Kasumi-1 (cell line): ENCODE measurements at regions not wholly inside any gene's neighbourhood (a gene's known extent, or its start where the extent isn't known, plus 50 kb on each side); places are given as distances from the start of the nearest gene placed in this dataset.
"Not testable (repeated sequence)": the region's sequence is repeated elsewhere in the genome, so short reads cannot be mapped to it uniquely, and the experiment has no call there.

ENCODE experiments used
- DNase-seq, 2 experiments: peaks; one replicate each; lab custom pipeline; 2025; lab: John Stamatoyannopoulos, UW

DNA sequence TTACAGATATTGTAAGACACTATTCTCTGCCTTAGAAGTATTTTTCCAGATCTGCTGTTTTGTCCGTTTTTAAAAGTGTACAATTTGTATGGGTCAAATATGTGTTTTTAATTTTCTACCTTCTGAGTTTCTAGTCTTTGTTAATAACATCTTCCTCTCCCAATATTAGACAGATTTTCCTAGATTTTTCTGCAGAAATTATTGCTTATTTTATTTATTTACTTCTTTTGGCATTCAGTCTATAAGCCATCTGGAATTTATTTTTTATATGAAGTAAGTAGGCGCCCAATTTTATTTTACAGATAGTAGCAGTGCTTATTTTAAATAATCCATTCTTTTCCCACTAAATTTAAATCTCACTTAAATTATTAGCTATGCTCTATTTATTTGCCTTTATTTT lies 103.1 kb upstream of the PLEKHG1 start:
- no peak for DNase-seq

DNA sequence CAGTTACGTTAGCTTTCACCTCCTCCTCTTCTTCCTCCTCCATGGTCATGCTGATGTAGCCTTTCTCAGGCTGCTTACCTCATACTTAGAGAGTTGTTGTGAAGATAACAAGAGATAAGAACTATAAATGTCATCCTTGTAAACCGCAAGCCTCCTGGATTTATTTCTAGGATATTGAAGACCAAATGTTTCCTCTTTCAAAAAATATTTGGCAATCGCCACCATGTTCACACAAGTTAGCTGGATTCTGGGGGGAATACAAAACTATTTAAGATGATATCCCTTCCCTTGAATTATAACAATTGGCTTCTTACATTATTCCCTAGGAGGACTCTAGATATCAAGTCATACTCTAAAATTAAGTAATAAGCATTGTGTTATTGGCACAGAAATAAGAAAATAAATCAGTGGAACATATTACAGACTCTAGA lies 99.8 kb upstream of the PLEKHG1 start:
- DNase-seq: no peak

DNA sequence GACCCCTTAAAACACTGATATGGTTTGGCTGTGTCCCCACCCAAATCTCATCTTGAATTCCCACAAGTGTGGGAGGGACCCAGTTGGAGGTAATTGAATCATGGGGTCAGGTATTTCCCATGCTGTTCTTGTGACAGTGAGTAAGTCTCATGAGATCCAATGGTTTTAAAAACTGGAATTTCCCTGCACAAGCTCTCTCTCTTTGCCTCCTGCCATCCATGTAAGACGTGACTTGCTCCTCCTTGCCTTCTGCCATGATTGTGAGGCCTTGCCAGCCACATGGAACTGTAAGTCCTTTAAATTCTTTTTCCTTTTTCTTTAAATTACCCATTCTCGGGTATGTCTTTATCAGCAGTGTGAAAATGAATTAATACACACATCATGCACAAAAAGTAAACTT lies 99.1 kb upstream of the PLEKHG1 start:
- not testable (repeated sequence) for DNase-seq

DNA sequence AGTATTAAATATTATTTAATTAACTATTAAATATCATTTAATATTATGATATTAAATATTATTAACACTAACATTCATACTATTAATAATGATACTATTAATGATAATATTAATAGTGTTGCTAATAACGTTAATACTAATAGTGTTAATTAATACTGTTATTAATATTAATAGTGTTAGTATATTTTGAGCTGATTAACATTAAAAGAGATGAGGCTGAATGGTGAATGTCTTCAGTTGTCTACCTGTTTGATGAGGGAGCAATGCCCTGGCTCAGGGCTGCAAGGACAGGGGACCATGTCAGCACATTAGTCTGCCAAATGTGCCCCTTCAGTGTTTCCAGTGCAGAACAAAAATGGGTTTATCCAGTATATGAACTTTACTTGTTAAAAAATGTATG lies 96.6 kb upstream of the PLEKHG1 start:
- DNase-seq: no peak

DNA sequence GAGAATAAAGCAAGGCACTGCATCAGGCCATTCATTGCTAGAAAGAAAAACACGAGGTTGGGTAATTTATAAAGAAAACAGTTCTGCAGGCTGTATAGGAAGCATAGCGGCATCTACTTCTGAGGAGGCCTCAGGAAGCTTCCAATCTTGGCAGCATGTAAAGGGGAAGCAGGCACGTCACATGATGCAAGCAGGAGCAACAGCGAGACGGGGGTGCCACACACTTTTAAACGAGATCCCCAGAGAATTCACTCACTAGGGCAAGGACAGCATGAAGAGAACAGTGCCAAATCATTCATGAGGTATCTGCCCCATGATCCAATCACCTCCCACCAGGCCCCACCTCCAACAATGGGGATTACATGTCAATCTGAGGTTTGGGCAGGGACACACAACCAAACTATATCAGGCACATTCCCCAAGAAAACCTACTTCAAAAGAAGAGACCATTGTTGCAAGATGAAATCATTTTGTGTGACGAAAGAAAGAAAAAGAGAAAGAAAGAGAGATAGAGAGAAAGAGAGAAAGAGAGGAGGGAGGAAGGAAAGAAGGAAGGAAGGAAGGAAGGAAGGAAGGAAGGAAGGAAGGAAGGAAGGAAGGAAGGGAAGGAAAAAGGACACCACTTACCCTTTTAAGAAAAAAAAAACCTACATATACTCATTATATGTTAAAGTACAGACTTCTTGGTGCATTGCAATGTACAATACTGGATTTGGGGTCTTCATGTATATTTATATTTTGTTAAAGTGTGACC lies 95.9 kb upstream of the PLEKHG1 start:
- no peak for DNase-seq

DNA sequence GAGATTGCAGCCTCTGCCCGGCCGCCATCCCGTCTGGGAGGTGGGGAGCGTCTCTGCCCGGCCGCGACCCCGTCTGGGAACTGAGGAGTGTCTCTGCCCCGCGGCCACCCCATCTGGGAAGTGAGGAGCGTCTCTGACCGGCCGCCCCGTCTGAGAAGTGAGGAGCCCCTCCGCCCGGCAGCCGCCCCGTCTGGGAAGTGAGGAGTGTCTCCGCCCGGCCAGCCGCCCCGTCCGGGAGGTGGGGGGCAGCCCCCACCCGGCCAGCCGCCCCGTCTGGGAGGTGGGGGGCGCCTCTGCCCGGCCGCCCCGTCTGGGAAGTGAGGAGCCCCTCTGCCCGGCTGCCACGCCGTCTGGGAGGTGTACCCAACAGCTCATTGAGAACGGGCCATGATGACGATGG lies 92.3 kb upstream of the PLEKHG1 start:
- not testable (repeated sequence) for DNase-seq

DNA sequence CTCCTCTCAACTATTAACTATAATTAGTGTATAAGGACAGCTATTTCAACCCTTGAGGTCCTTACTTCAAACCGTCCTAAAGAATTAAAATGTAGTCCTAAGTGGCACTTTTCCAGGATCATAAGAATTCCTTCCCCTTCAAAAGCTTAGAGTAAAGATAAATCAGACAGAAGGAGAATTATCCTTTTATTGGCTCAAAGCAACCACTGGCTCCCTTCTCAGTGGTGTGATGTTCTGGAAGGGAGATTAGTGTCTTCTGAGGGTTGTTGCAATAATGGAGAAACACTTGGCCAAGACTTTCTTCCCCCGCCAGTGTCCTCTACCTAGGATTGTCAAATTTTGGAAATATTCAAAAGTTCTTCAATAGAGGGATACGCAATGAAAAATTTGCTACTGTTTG lies 89.1 kb upstream of the PLEKHG1 start:
- no peak for DNase-seq

DNA sequence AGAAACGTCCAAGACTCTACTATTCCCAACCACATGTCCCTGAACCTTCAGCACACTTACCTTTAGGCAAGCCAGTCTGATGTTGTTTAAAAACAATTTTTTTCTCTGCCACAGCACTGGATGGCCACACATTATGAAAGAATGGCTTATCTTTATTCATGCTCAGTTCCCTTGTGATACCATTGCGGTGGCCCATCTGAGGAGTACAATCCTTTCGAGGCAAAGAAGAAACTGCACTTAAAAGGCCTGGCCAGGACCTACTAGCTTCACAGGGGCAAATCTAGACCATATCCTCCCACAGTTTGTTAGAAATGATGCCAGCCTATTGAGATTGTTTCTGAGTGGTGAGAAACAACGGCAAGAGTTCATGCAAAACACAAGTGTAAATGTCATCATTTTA lies 88.4 kb upstream of the PLEKHG1 start:
- DNase-seq: no peak

DNA sequence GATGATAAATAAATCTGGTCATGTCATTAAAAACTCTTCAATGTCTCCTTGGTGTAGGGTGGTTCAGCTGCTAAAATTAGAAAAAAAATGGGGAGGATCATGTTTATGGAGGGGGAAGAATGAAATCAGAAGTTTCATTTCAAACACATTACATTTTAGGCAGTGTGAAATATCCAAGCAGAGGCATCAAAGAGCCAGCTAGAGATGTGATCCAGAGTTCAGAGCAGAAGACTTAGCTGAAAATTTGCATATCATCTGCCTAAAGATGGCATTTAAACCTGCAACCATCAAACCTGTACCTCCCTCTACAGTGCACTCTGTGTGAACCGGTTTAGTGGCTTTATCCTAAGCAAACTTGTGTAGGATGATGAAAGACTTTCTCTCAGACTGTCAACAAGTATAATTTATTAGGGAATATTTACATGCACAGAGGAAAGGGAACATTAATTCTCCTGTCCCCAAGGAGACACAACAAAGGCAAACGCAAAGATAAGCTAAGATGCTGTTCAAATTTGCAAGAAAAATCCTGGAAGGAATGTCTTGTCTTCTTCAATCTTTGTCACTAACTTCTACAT lies 84.8 kb upstream of the PLEKHG1 start:
- no peak for DNase-seq

DNA sequence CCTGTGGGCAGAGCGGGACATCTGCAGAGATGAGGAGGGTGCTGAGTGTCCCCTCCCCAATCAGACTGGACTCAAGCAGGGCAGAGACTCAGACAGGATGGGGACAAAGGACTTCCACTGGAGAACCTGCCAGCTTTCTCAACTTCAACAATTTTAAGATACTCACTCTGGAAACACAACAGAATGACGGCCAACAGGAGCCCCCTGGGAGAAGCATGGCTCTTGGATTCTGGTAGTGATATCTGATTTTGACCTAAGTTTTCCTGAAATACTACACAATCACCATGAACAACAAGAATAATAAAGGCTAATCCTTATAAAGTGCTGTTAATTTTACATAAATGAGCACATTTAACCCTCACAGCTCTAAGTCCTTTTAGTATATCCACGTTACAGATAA lies 83.5 kb upstream of the PLEKHG1 start:
- no peak for DNase-seq

DNA sequence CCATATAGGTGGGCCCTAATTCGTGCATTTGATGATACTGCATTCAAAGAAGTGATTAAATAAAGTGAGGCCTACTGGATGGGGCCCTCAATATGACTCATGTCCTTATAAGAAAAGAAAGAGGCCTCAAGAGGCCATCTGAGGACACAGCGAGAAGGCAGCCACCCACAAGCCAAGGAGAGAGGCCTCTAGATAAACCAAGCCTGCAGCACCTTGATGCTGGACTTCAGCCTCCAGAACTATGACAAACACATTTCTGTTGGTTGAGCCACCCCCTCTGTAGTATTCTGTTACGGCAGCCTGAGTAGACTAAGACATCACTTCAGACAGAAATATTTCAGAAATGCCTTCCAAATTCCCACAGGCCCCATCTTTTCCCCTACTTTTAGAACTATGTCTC lies 82.5 kb upstream of the PLEKHG1 start:
- DNase-seq: no peak

DNA sequence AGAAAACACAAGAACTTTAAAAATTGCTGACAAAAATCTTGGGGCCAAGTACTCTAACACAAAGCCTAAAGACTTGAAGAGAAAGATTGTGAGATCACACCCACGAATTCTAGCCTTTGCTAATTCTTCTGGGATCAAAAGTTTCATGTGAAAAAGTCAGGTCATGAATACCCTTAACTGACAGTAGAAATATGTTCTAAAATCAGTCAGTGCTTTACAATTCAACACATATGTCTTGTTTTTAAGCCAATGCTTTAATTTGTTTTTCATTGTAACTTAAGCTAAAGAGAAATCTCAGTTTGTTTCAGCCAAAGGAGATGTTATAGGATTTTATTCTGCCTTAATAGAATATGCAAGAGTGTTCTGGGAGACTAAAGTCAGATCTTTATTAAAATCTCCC lies 78.2 kb upstream of the PLEKHG1 start:
- DNase-seq: no peak

DNA sequence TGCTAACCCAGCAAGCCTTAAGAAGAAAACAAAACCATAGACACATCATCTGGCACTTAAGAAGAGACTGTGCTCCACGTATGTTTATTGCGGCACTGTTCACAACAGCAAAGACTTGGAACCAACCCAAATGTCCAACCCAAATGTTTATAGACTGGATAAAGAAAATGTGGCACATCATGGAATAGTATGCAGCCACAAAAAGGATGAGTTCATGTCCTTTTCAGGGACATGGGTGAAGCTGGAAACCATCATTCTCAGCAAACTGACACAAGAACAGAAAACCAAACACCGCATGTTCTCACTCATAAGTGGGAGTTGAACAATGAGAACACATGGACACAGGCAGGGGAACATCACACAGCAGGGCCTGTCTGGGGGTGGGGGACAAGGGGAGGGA lies 76.5 kb upstream of the PLEKHG1 start:
- not testable (repeated sequence) for DNase-seq

DNA sequence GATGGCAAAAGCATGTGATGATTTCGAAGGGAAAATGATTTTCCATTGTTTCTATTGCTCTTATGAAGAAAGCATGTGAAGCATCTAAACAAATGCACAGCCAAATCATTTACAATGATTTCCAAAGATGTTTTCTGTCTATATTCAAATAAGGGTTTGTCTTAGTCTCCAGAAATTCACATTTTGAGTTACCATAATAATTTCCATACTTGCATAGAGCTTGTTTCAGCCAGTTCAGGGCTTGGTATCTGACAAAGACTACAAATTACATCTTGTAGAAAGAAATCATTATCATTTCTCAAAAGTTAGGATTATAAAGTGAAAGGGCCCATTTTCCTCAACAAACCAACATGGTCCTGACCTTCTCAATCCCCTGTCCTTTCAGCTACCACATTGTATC lies 74.4 kb upstream of the PLEKHG1 start:
- DNase-seq: no peak

DNA sequence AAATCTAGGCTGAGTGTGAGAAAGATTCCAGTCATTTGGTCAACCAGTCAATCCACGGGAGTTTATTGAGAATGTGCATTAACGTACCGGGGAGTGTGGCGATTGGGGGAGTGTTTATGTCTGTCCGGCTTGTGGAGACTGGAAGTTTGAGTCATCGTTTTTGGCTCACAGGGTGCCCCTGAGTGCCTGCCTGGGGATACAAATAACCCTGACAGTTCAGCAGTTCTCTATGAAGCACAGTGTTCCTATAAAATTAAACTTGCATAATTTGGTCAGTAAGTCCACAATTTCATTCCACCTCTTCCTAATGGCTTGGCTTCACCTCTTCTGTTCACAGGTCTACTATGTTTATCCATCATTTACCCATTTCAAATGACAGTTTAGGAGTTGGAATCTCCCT lies 72.6 kb upstream of the PLEKHG1 start:
- DNase-seq: no peak

DNA sequence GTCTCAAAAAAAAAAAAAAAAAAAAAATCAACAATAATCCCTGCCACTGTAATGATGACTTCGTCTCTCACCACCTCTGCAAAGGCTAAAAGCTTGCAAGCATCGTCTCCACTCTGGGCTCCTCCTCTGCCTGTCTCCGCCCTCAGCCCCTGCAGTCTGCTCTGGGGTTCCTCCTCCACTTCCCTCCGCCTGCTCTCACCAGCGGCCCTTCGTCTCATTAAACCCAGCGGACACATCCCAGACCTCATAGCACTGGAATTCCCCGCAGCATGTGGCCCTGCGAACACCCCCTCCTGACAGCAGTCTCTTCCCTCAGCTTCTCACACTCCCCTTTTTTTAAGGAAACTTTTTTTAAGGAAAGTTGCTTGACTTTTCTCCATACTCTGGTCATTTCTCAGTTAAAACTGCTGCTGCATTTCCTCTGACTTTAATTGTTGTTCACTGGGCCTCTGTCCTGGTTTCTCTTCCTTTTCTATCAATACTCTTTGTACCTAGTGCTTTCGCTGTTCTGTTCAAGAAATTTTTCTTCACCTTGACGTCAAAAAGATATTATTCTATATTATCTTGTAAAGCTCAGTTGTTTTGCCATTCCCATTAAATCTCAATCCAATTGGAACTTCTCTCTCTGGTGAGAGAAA lies 70.9 kb upstream of the PLEKHG1 start:
- peak; percentile 9 to 32 for DNase-seq

DNA sequence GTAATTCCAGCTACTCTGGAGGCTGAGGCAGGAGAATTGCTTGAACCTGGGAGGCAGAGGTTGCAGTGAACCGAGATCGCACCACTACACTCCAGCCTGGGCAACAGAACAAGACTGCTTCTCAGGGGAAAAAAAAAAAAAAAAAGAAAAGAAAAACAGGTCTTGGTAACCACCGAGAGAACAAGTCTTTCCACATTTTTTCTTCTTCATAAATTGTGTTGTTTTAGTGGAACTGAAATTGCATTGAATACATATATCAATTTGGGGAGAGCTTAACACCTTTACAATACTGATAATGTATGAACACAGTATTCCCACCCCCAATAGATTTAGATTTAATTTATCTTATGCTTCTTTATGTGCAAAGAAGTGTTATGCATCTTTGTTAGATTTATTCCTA lies 70.0 kb upstream of the PLEKHG1 start:
- no peak for DNase-seq

DNA sequence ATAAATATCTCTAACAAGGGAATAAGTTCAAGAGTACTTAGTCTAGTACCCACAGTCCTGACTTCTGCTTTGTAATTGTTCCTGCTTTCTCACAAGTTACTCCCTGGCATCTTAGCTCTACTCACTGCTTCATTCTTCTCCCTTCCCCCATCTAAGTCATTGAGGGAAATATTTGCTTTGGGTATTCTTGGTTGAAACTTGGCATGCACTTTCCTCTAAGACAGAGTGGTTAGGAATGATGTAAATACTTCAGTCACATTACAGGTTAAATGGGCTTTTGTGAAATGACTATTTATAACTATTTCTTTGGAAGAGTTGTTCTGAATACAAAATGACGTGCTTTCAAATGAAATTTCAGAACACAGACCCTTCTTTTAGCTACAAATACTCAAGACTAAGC lies 67.7 kb upstream of the PLEKHG1 start:
- DNase-seq: no peak

DNA sequence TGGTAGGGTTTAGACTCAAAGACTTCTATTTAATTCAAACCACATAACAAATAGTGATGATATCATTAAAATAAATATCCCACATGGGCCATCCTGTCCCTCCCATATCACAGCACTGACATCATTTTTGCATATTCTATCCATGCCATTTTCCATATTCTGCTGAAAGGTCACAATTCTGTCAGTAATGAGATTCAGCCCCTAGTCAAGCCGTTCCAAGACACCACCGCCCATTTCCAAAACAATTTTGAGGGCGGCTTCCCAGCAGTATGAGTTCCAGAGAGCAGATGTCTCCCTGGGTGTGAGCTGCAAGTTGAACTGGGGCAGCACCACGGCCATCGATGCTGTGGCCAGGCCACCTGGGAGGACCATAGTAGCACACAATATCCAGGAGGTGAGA lies 65.1 kb upstream of the PLEKHG1 start:
- no peak for DNase-seq

DNA sequence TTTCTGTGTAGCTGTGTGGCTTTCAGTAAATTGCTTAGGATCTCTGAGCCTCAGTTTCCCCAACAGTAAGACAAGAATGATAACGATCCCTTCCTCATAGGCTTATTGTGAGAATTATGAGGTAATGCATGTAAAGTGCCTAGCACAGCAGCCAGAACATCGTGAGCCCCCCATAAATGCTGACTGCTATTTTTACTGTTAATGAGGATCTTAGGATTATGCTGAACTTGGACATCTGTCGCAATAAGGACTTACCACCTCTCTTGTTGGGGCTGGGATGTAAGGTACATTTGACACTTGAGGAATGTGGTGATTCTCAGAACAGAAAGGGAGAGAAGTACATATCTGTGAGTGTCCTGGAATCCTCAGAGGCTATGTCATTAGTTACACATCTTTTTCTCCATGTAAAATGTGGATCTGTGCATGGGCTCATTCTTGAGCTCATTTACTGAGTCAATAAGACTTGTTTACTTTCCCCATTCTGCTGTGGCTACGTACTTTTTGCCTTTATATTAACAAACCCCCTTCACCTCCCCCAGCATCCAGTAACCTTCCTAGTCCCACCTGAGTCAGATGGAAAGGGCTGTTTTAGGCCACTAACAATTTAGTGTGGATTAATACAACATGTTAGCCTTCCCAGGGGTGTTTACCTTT lies 64.4 kb upstream of the PLEKHG1 start:
- DNase-seq: no peak

DNA sequence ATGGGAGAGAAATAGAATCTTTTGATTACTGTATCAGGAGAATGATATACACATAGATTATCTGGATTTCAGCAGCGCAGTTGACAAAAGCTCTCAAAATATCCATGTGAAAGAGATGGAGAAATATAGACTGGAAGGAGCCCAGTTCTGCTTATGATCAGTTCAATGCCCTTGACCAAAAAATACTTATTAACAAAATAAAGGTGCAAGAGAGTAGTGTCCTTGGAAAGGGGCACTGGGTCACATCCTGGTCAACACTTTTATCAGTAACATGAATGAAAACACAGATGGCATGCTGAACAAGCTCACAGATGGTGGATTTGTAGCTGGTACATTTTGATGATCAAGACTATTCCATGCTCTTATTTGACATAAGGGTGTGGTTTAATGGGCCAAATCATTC lies 63.9 kb upstream of the PLEKHG1 start:
- no peak for DNase-seq

DNA sequence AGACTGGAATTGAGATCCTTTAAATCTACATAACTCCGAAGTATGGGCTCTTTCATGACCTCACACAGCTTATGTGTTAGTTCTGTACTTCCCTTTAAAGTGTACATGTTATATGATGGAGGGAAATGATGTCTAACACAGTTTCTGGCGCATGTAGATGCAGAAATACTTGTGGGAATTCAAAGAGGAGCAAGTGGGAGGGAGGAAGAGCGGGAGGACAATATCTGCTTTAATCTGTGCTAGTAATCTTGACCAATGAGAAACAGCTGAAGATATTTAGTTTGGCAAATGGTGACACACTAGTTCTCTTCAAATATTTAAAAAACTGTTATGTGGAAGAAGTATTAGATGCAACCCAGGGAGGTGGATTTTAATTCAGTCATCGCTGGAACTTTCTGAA lies 62.9 kb upstream of the PLEKHG1 start:
- DNase-seq: no peak

DNA sequence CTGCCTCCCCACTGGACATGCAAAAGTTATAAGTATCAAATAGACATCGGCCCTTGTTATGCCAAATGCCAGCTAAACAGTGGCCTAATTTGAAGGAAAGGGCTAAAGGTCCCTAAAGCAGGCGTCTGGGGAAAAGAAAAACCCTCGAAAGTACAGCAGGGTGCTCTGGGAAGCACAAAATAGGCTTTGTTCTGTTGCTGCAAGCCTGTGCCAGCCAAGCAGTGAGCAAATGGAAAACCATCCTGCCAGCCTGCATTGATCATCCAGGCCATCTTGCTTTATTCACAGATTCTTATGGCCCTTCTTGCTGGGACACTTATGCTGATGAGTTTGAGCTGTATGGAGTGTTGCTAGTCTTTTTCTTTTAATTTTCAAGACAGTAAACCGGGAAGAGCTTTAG lies 62.2 kb upstream of the PLEKHG1 start:
- DNase-seq: no peak
